Uterus (tissue), 2 donors: ENCODE measurements at regions not wholly inside any gene's neighbourhood (a gene's known extent, or its start where the extent isn't known, plus 50 kb on each side); places are given as distances from the start of the nearest gene placed in this dataset.

Source experiments
- POLR2A ChIP-seq, 2 donors: fragments of 450-650 bp; IDR thresholded peaks; one replicate each; pipeline ENCODE4 v1.6.1; 2016; ENCODE audit warnings: antibody characterized with exemption in 2 of 2, mild to moderate bottlenecking in 1 of 2, moderate library complexity in 1 of 2
- TF ChIP-seq, protein P1 (sequence below), 4 experiments: fragments of 200-600 bp in 2 of 4; fragments of 450-650 bp in 2 of 4; sonication (generic) in 2 of 4; IDR thresholded peaks; one replicate each; pipeline ENCODE4 v1.5.1; 2016 to 2019; ENCODE audit warnings: antibody characterized with exemption in 4 of 4, mild to moderate bottlenecking in 2 of 4, moderate library complexity in 1 of 4

DNA sequence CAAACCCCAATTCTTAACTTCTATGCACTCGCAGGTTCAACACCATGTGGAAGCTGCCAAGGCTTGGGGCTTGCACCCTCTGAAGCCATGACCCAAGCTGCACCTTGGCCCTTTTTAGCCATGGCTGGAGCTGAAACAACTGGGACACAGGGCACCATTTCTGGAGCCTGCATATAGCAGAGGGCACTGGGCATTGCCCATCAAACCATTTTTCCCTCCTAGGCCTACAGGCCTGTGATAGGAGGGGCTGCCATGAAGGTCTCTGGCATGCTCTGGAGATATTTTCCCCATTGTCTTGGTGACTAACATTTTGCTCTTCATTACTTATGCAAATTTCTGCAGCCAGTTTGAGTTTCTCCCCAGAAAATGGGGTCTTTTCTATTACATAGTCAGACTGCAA, 484.7 kb downstream of the EPHA7 start:
- TF ChIP-seq, protein P1, sequence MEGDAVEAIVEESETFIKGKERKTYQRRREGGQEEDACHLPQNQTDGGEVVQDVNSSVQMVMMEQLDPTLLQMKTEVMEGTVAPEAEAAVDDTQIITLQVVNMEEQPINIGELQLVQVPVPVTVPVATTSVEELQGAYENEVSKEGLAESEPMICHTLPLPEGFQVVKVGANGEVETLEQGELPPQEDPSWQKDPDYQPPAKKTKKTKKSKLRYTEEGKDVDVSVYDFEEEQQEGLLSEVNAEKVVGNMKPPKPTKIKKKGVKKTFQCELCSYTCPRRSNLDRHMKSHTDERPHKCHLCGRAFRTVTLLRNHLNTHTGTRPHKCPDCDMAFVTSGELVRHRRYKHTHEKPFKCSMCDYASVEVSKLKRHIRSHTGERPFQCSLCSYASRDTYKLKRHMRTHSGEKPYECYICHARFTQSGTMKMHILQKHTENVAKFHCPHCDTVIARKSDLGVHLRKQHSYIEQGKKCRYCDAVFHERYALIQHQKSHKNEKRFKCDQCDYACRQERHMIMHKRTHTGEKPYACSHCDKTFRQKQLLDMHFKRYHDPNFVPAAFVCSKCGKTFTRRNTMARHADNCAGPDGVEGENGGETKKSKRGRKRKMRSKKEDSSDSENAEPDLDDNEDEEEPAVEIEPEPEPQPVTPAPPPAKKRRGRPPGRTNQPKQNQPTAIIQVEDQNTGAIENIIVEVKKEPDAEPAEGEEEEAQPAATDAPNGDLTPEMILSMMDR (IDR thresholded peaks at IDR 0.05) = no peak
- TF ChIP-seq POLR2A (IDR thresholded peaks at IDR 0.05) = no peak
